Ovary (tissue), 7 donors: ENCODE measurements at regions not wholly inside any gene's neighbourhood (a gene's known extent, or its start where the extent isn't known, plus 50 kb on each side); places are given as distances from the start of the nearest gene placed in this dataset.

Experiments
- DNase-seq, 5 donors: peaks; one replicate each; pipeline ENCODE4 v3.0.0-alpha.2; 2019 to 2020
- H3K27ac ChIP-seq, 2 donors: fragments of 200-600 bp; one replicate each; pipeline versions ENCODE4 v1.5.1 to v1.8.0; 2019 to 2022
- H3K27me3 ChIP-seq: fragments of 200-600 bp; one replicate; pipeline ENCODE4 v1.8.0; 2022
- H3K36me3 ChIP-seq: fragments of 200-600 bp; sonication (generic); one replicate; pipeline ENCODE4 v1.5.1; 2019
- H3K4me1 ChIP-seq: one replicate; pipeline ENCODE4 v1.8.1; 2013; ENCODE audit warnings: mild to moderate bottlenecking, moderate library complexity; ENCODE audit not compliant: insufficient read depth
- H3K4me3 ChIP-seq: fragments of 200-600 bp; sonication (generic); one replicate; pipeline ENCODE4 v1.5.1; 2017
- H3K9me3 ChIP-seq, 2 donors: fragments of 200-600 bp in 1 of 2; sonication (generic) in 1 of 2; one replicate each; pipeline versions ENCODE4 v1.5.1 to v1.8.1; 2013 to 2019; ENCODE audit warnings: mild to moderate bottlenecking in 1 of 2, moderate library complexity in 1 of 2
- CTCF ChIP-seq, 3 donors: fragments of 450-650 bp in 2 of 3; fragments of 200-600 bp in 1 of 3; IDR thresholded peaks; one replicate each; pipeline versions ENCODE4 v1.5.1 to v1.8.0; 2016 to 2022; ENCODE audit warnings: antibody characterized with exemption in 3 of 3, mild to moderate bottlenecking in 1 of 3
- EP300 ChIP-seq: sonication (generic); formaldehyde crosslinking; IDR thresholded peaks from one replicate; pipeline ENCODE4 v1.6.1; 2017; ENCODE audit warnings: antibody characterized with exemption
- POLR2A ChIP-seq: fragments of 450-650 bp; IDR thresholded peaks from one replicate; pipeline ENCODE4 v1.6.1; 2017; ENCODE audit warnings: antibody characterized with exemption, mild to moderate bottlenecking, moderate library complexity
- WGBS, 3 donors: extraction: QIAGEN DNeasy Blood & Tissue Kit in 1 of 3; methylation state at CpG; one replicate each; pipeline versions ENCODE4 v1.1.5 to v1.1.7; 2013 to 2017; 5-methylcytosine and 5-hydroxymethylcytosine counted together
- intact Hi-C, 4 donors: fragments of 100-400 bp; cut with DNase I; formaldehyde crosslinking; loops; one replicate each; pipeline versions ENCODE4 v1.11.0 to v1.15.1; 2022 to 2023
- donor health status: DM: no; HTN: no; CAD: no; lungs with moderate emphysema.
- donor health status: DM: no; HTN: no; CAD: no.
- donor health status: Bipolar disorder and iron deficiency.
- donor health status: DM: no; HTN: no; CAD: no.
- donor health status: DM: yes; HTN: yes; CAD: no.

- DNase-seq = no peak
- Histone ChIP-seq H3K27me3 (no peaks in the 10 kb centered on the region), H3K4me3 (no peak overlapping the region), H3K4me1 (no peaks in the 10 kb centered on the region), H3K9me3 (no peaks in the 10 kb centered on the region), H3K36me3 (no peaks in the 10 kb centered on the region), H3K27ac (no peak overlapping the region)
- intact Hi-C loops = no loop called here
- TF ChIP-seq CTCF (IDR thresholded peaks at IDR 0.05) (no peak), EP300 (no peak), POLR2A (no peak)
- WGBS, 3 donors = 78 to 84% (median 82%) methylated on average over 3 of the region's 3 CpGs
These were observed 414.3 kb downstream of the TFAP2A start for GRCh38 chr6:10000551-10000950.

DNA sequence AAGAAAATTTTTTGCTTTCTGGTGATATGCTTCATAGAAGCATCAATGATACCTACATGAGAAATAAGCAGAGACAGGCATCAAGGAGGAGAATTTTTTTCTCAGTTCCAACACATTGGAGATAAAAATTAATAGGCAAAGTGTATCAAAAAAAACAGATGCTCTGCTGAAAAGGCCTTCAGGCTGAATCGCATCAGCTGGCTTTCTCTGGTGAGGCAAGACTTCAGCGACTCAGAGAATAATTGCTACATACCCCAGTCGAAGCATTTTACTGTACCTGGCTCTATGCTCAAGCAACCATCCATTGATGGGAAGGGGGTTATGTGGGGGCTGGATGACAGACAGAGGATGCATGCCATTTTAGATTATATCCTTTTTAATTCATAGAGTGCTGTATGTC is 415.1 kb downstream of the TFAP2A start:
- TF ChIP-seq POLR2A (no peak), EP300 (no peak), CTCF (IDR thresholded peaks at IDR 0.05) (no peak)
- no peaks in the 10 kb centered on the region for H3K36me3 ChIP-seq
- H3K9me3 ChIP-seq = no peaks in the 10 kb centered on the region
- no peak overlapping the region for H3K4me3 ChIP-seq
- no peak for DNase-seq
- H3K27ac ChIP-seq = no peak overlapping the region
- WGBS, 3 donors = 72 to 81% (median 80%) methylated on average over 3 of the region's 3 CpGs
- intact Hi-C loops = no loop called here
- no peaks in the 10 kb centered on the region for H3K4me1 ChIP-seq
- no peaks in the 10 kb centered on the region for H3K27me3 ChIP-seq

- TF ChIP-seq EP300 (no peak), POLR2A (no peak), CTCF (IDR thresholded peaks at IDR 0.05) (no peak)
- no peak for DNase-seq
- no peaks in the 10 kb centered on the region for H3K27me3 ChIP-seq
- H3K36me3 ChIP-seq = no peaks in the 10 kb centered on the region
- no peaks in the 10 kb centered on the region for H3K4me1 ChIP-seq
- no peak overlapping the region for H3K27ac ChIP-seq
- intact Hi-C loops = no loop called here
- no peaks in the 10 kb centered on the region for H3K9me3 ChIP-seq
- 55 to 65% (median 61%) methylated on average over 2 of the region's 2 CpGs for WGBS, 3 donors
- no peak overlapping the region for H3K4me3 ChIP-seq
These were observed 428.6 kb downstream of the TFAP2A start for GRCh38 chr6:9986273-9986672.

DNA sequence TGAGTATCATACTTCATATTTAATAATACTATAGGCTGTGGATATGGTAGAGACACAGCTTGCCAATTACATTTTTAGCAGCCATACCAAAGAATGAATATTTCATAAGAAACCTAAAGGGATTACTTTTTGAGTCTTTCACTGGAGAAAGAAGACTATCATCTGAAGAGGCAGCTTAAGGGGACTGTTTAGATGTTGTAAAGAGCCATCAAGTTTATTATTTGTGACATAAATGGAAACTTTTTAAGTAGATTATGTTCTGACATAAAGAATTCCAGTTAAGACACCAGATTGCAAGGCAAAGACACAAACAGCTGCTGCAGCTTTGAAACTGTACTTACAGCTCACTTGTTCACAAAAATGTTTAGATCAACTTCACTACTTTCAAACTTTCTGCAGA is 429.4 kb downstream of the TFAP2A start:
- no peaks in the 10 kb centered on the region for H3K36me3 ChIP-seq
- TF ChIP-seq EP300 (no peak), POLR2A (no peak), CTCF (IDR thresholded peaks at IDR 0.05) (no peak)
- H3K9me3 ChIP-seq = no peaks in the 10 kb centered on the region
- no peaks in the 10 kb centered on the region for H3K27me3 ChIP-seq
- H3K4me3 ChIP-seq = no peak overlapping the region
- no peak for DNase-seq
- intact Hi-C loops = no loop called here
- H3K4me1 ChIP-seq = no peaks in the 10 kb centered on the region
- H3K27ac ChIP-seq = no peak overlapping the region

DNA sequence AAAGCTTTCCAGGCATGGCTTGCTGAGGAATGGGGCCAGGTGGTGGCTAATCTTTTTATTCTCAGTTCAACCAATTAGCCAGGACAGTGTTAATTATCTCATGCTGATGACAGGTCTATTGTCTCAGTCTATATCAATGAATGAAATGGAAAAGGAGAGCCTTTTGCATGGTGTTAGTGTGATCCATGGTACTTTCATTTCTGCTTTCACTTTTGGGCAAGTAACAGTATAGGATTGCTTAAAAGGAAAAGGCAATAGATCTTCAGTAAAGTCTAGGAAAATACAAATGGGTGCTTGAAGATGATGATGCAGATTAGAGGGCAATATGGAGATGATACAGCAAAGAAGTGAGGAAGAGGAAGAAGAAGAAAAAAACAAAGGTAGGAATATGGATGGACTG is 430.3 kb downstream of the TFAP2A start:
- no peaks in the 10 kb centered on the region for H3K4me1 ChIP-seq
- TF ChIP-seq CTCF (IDR thresholded peaks at IDR 0.05) = no peak
- TF ChIP-seq POLR2A = no peak
- no peak for TF ChIP-seq EP300
- H3K9me3 ChIP-seq = no peaks in the 10 kb centered on the region
- H3K4me3 ChIP-seq = no peak overlapping the region
- no peak overlapping the region for H3K27ac ChIP-seq
- no peak for DNase-seq
- H3K36me3 ChIP-seq = no peaks in the 10 kb centered on the region
- intact Hi-C loops = no loop called here
- no peaks in the 10 kb centered on the region for H3K27me3 ChIP-seq
